Hematopoietic multipotent progenitor cell treated with erythropoietin and hydrocortisone succinate and interleukin-3 and kit ligand, for 4 days (in vitro differentiated cells): ENCODE measurements at regions not wholly inside any gene's neighbourhood (a gene's known extent, or its start where the extent isn't known, plus 50 kb on each side); places are given as distances from the start of the nearest gene placed in this dataset.
A peak's percentile ranks its signal among the peaks of the same experiment; 100 is the strongest.

Source experiments
- DNase-seq: peaks from one replicate; pipeline ENCODE4 v3.0.0-alpha.2; 2015

- peak; percentile 15 for DNase-seq
Measured at GRCh38 chr4:174398728-174399127, 115.0 kb downstream of the CEP44 start.

- DNase-seq, result no peak
Measured at GRCh38 chr4:174397366-174398155, 113.8 kb downstream of the CEP44 start.

GRCh38 chr4:174396599-174397110, 112.9 kb downstream of the CEP44 start:
- DNase-seq, result no peak

GRCh38 chr4:174394915-174395314, 111.2 kb downstream of the CEP44 start:
- DNase-seq, result no peak

- DNase-seq, result no peak
Measured at GRCh38 chr4:174389439-174389838, 105.7 kb downstream of the CEP44 start.

GRCh38 chr4:174388461-174389145, 104.9 kb downstream of the CEP44 start:
- DNase-seq, result no peak

- DNase-seq, result no peak
Measured at GRCh38 chr4:174387721-174388120, 104.0 kb downstream of the CEP44 start.

- no peak for DNase-seq
Measured at GRCh38 chr4:174387143-174387542, 103.4 kb downstream of the CEP44 start.

GRCh38 chr4:174383783-174384182, 100.1 kb downstream of the CEP44 start:
- no peak for DNase-seq

- DNase-seq, result peak; percentile 28
Measured at GRCh38 chr4:174382938-174383605, 99.4 kb downstream of the CEP44 start.
